Tibial nerve (tissue), 4 donors: ENCODE measurements at regions not wholly inside any gene's neighbourhood (a gene's known extent, or its start where the extent isn't known, plus 50 kb on each side); places are given as distances from the start of the nearest gene placed in this dataset.

Source experiments
- EP300 ChIP-seq, 2 donors: sonication (generic); formaldehyde crosslinking; IDR thresholded peaks; one replicate each; pipeline ENCODE4 v1.6.1; 2017; ENCODE audit warnings: antibody characterized with exemption in 2 of 2, mild to moderate bottlenecking in 1 of 2
- POLR2A ChIP-seq, 2 donors: fragments of 450-650 bp; IDR thresholded peaks; one replicate each; pipeline ENCODE4 v1.6.1; 2017; ENCODE audit warnings: antibody characterized with exemption in 2 of 2, mild to moderate bottlenecking in 2 of 2, moderate library complexity in 2 of 2
- TF ChIP-seq, protein P1 (sequence below), 5 experiments: fragments of 200-600 bp in 3 of 5; fragments of 450-650 bp in 2 of 5; sonication (generic) in 3 of 5; IDR thresholded peaks; one replicate each; pipeline ENCODE4 v1.5.1; 2016 to 2019; ENCODE audit warnings: antibody characterized with exemption in 5 of 5, mild to moderate bottlenecking in 3 of 5, moderate library complexity in 2 of 5

DNA sequence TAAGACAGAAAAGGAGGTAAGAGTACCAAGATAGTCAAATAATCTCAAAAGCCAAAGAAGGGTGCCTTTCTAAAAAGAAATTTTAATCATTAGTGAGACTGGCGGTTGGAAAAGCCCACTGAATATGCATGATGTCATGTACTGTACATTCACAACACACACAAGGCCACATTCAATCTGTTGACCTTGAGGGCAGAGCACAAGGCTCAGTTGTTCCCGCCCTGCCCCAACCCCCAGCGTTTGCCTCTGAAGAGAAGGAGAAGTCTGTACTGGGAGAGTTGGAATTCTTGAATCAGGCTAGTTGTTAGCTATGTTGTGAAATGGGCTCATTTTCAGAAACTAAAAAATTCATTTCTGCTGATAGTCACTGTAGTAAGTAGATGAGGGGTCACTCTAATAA, 50.2 kb upstream of the NID2 start:
- TF ChIP-seq, protein P1, sequence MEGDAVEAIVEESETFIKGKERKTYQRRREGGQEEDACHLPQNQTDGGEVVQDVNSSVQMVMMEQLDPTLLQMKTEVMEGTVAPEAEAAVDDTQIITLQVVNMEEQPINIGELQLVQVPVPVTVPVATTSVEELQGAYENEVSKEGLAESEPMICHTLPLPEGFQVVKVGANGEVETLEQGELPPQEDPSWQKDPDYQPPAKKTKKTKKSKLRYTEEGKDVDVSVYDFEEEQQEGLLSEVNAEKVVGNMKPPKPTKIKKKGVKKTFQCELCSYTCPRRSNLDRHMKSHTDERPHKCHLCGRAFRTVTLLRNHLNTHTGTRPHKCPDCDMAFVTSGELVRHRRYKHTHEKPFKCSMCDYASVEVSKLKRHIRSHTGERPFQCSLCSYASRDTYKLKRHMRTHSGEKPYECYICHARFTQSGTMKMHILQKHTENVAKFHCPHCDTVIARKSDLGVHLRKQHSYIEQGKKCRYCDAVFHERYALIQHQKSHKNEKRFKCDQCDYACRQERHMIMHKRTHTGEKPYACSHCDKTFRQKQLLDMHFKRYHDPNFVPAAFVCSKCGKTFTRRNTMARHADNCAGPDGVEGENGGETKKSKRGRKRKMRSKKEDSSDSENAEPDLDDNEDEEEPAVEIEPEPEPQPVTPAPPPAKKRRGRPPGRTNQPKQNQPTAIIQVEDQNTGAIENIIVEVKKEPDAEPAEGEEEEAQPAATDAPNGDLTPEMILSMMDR (IDR thresholded peaks at IDR 0.05) = no peak
- TF ChIP-seq EP300 (IDR thresholded peaks at IDR 0.05) (peak; percentile 73 to 85), POLR2A (IDR thresholded peaks at IDR 0.05) (no peak)
